HepG2 (cell line): ENCODE measurements at regions not wholly inside any gene's neighbourhood (a gene's known extent, or its start where the extent isn't known, plus 50 kb on each side); places are given as distances from the start of the nearest gene placed in this dataset.

ENCODE experiments used
- ATAC-seq: fragments of 200-7000 bp; cut with Tn5 transposase; 3 replicates; pipeline ENCODE4 v1.9.1; 2020; ENCODE audit warnings: mild to moderate bottlenecking, moderate library complexity
- BruUV-seq: library from RNA; stranded (reverse); fragments of 400-500 nt; replicated peaks from 2 replicates; lab custom pipeline; 2021; lab: Mats Ljungman, UMichigan
- CTCF ChIA-PET: fragments of 300-600 bp; formaldehyde crosslinking; extraction: SDS; loops from one replicate; lab custom pipeline; 2021; ENCODE audit warnings: low total read pairs, inconsistent platforms, low intra/inter-chr PET ratio; lab: Yijun Ruan, JAX
- POLR2A ChIA-PET: fragments of 350-600 bp; sonication (Branson Sonifier 250); formaldehyde crosslinking; loops from one replicate; lab custom pipeline; 2020; ENCODE audit warnings: antibody characterized with exemption, inconsistent platforms; lab: Yijun Ruan, JAX
- DNase-seq: peaks from one replicate; pipeline ENCODE4 v3.0.0-alpha.2; 2015; ENCODE audit warnings: low spot score
- FAIRE-seq: peaks from 3 replicates; lab custom pipeline; 2011; peaks lifted over from hg19 to GRCh38; lab: Jason Lieb, UNC
- H2AFZ ChIP-seq: one replicate; pipeline ENCODE4 v1.6.1; 2011; ENCODE audit warnings: low read length, inconsistent platforms
- H3K27ac ChIP-seq: fragments of 300-600 bp; 3 replicates; pipeline ENCODE4 v1.8.0; 2011; ENCODE audit warnings: mixed run types, mild to moderate bottlenecking, mixed read lengths, low read length, inconsistent platforms; ENCODE audit not compliant: insufficient read depth; ENCODE audit errors: extremely low read length
- H3K27me3 ChIP-seq, 2 experiments: fragments of 200-600 bp in 1 of 2; 2 replicates in 1 of 2; 3 replicates in 1 of 2; pipeline versions ENCODE4 v1.6.0 to v1.8.0; 2011; ENCODE audit warnings: low read length in 2 of 2, mild to moderate bottlenecking in 2 of 2, moderate library complexity in 2 of 2, inconsistent platforms in 1 of 2; ENCODE audit not compliant: insufficient read depth in 2 of 2, control insufficient read depth in 1 of 2
- H3K36me3 ChIP-seq, 2 experiments: fragments of 200-600 bp in 1 of 2; replicated peaks in 1 of 2; 2 replicates in 1 of 2; 3 replicates in 1 of 2; pipeline versions ENCODE4 v1.5.1 to v1.8.0; 2011; ENCODE audit warnings: low read length in 2 of 2, inconsistent platforms in 1 of 2; ENCODE audit not compliant: insufficient read depth in 2 of 2, control insufficient read depth in 1 of 2
- H3K4me1 ChIP-seq: 2 replicates; pipeline ENCODE4 v1.5.1; 2012; ENCODE audit warnings: low read length, inconsistent platforms; ENCODE audit not compliant: insufficient read depth
- H3K4me2 ChIP-seq: 2 replicates; pipeline ENCODE4 v1.6.0; 2011; ENCODE audit warnings: low read depth, low read length, inconsistent platforms
- H3K4me3 ChIP-seq, 3 experiments: fragments of 200-600 bp in 1 of 3; sonication (generic), shearing (Covaris generic) in 1 of 3; replicated peaks in 1 of 3; 2 replicates each; pipeline ENCODE4 v1.5.1; 2011 to 2016; ENCODE audit warnings: low read length in 3 of 3, inconsistent platforms in 2 of 3, low read depth in 2 of 3, mild to moderate bottlenecking in 2 of 3, control low read depth in 1 of 3, mixed read lengths in 1 of 3; ENCODE audit not compliant: insufficient read depth in 1 of 3
- H3K79me2 ChIP-seq: one replicate; pipeline ENCODE4 v1.6.1; 2011; ENCODE audit warnings: low read length, inconsistent platforms; ENCODE audit not compliant: insufficient read depth
- H3K9ac ChIP-seq: 2 replicates; pipeline ENCODE4 v1.6.0; 2011; ENCODE audit warnings: mild to moderate bottlenecking, low read depth, low read length, inconsistent platforms; ENCODE audit not compliant: insufficient read depth
- H3K9me3 ChIP-seq: 2 replicates; pipeline ENCODE4 v1.5.1; 2012; ENCODE audit warnings: mild to moderate bottlenecking, low read length
- H4K20me1 ChIP-seq: 2 replicates; pipeline ENCODE4 v1.6.0; 2011; ENCODE audit warnings: inconsistent platforms, mild to moderate bottlenecking, low read length, moderate library complexity; ENCODE audit not compliant: insufficient read depth
- HIC2 ChIP-seq: sonication (generic); formaldehyde crosslinking; IDR thresholded peaks from 2 replicates; pipeline ENCODE4 v1.9.0; 2022; ENCODE audit warnings: low read depth, missing genetic modification reagents
- NFYB ChIP-seq: sonication (generic); formaldehyde crosslinking; IDR thresholded peaks from 2 replicates; pipeline ENCODE4 v1.4.0; 2020; ENCODE audit warnings: missing genetic modification reagents
- RNF2 ChIP-seq: fragments of 450-650 bp; conservative IDR thresholded peaks from 2 replicates; pipeline ENCODE4 v1.6.1; 2016; ENCODE audit warnings: low read depth
- ZBTB40 ChIP-seq, 2 experiments: fragments of 450-650 bp in 1 of 2; sonication (generic) in 1 of 2; formaldehyde crosslinking in 1 of 2; IDR thresholded peaks; 2 replicates each; pipeline versions ENCODE4 v1.6.1 to v1.8.0; 2016 to 2022; ENCODE audit warnings: antibody characterized with exemption in 1 of 2, mild to moderate bottlenecking in 1 of 2, missing genetic modification reagents in 1 of 2
- ZNF383 ChIP-seq: sonication (generic); formaldehyde crosslinking; IDR thresholded peaks from 2 replicates; pipeline ENCODE4 v1.4.0; 2020; ENCODE audit warnings: missing genetic modification reagents, mild to moderate bottlenecking, borderline replicate concordance
- ZNF713 ChIP-seq: sonication (generic); formaldehyde crosslinking; IDR thresholded peaks from 2 replicates; pipeline ENCODE4 v1.4.0; 2020; ENCODE audit warnings: mild to moderate bottlenecking, missing genetic modification reagents
- ZNF83 ChIP-seq: sonication (generic); formaldehyde crosslinking; IDR thresholded peaks from 2 replicates; pipeline ENCODE4 v1.4.0; 2020; ENCODE audit warnings: missing genetic modification reagents, mild to moderate bottlenecking, borderline replicate concordance
- WGBS: methylation state at CpG from one replicate; pipeline ENCODE4 v1.1.6; 2017; ENCODE audit warnings: low lambda C conversion rate; 5-methylcytosine and 5-hydroxymethylcytosine counted together
- in situ Hi-C: cut with HindIII; loops from 2 replicates; pipeline ENCODE4 v1.10.0; 2017; ENCODE audit warnings: low pct_unique_long_range_greater_than_20kb; ENCODE audit not compliant: extremely low pct_ligation_motif_present
- intact Hi-C: fragments of 100-400 bp; cut with micrococcal nuclease; formaldehyde crosslinking; loops from one replicate; pipeline ENCODE4 v1.10.0; 2022; ENCODE audit not compliant: unreplicated experiment

- intact Hi-C loops, result no loop called here
- Histone ChIP-seq H3K4me2 (no peak overlapping the region), H3K79me2 (no peaks in the 10 kb centered on the region), H3K4me1 (no peaks in the 10 kb centered on the region), H3K27ac (no peak overlapping the region), H3K9ac (no peak overlapping the region), H2AFZ (no peak overlapping the region), H3K9me3 (no peaks in the 10 kb centered on the region), H3K27me3 (no peaks in the 10 kb centered on the region), H4K20me1 (no peaks in the 10 kb centered on the region), H3K36me3 (no peaks in the 10 kb centered on the region), H3K4me3 (no peak overlapping the region)
- TF ChIP-seq HIC2 (CRISPR knock-in tag), result no peak
- TF ChIP-seq ZNF83 (CRISPR knock-in tag), result no peak
- TF ChIP-seq ZBTB40 (IDR thresholded peaks at IDR 0.05), result no peak
- TF ChIP-seq ZBTB40 (CRISPR knock-in tag; IDR thresholded peaks at IDR 0.05), result no peak
- no peak for TF ChIP-seq NFYB
- TF ChIP-seq RNF2, result no peak
- no peak for TF ChIP-seq ZNF383 (CRISPR knock-in tag)
- no peak for TF ChIP-seq ZNF713 (CRISPR knock-in tag)
- in situ Hi-C loops, result no loop called here
- no TSS peak for BruUV-seq
- WGBS, result 0% methylated on average over 2 of the region's 2 CpGs
- POLR2A ChIA-PET, result no interaction called here
- CTCF ChIA-PET, result no interaction called here
- ATAC-seq, result no peak
- no peak for DNase-seq
- no peak for FAIRE-seq
These were observed 114.5 kb upstream of the PLPPR5 start for GRCh38 chr1:99119188-99119587.
